Epithelial cell of esophagus (primary cell): ENCODE measurements at regions not wholly inside any gene's neighbourhood (a gene's known extent, or its start where the extent isn't known, plus 50 kb on each side); places are given as distances from the start of the nearest gene placed in this dataset.

Source experiments
- DNase-seq: peaks from one replicate; pipeline ENCODE4 v3.0.0; 2010; ENCODE audit warnings: low read depth
- H3K4me3 ChIP-seq: 2 replicates; pipeline ENCODE4 v1.5.1; 2011; ENCODE audit warnings: mild to moderate bottlenecking, low read length, control low read depth
- CTCF ChIP-seq: IDR thresholded peaks from 2 replicates; pipeline ENCODE4 v1.5.1; 2011; ENCODE audit warnings: low read depth, mild to moderate bottlenecking, low read length, control low read depth, inconsistent platforms; ENCODE audit not compliant: insufficient read depth; ENCODE audit errors: missing control alignments

DNA sequence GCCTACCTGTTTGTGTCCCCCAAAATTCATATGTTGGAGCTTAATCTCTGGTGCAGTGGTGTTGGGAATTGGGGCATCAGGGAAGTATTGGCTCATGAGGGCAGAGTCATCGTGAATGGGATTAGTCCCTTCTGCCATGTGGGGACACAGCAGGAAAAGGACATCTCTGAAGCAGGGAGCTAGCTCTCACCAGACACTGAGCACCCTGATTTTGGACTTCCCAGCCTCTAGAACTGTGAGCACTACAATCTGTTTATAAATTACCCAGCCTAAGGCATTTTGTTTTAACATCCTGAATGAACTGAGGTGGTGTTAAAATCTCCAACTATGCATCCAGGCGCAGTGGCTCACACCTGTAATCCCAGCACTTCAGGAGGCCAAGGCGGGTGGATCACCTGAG lies 206.0 kb downstream of the SEC14L1 start:
- no peak for DNase-seq
- H3K4me3 ChIP-seq: no peak overlapping the region
- TF ChIP-seq CTCF: no peak

DNA sequence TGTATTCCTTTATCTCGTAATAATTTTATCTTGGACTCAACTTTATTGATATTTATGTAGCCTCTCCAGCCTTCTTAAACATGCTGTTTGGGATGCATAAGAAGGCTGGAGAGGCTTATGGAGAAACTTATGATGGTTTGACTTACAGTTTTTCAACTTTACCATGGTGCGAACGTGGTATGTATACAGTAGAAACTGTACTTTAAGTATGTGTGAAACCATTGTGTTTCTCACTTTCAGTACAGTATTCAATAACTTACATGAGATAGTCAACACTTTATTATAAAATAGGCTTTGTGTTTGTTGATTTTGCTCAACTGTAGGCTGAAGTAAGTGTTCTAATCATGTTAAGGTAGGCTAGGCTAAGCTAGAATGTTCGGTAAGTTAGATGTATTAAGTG lies 206.8 kb downstream of the SEC14L1 start:
- no peak overlapping the region for H3K4me3 ChIP-seq
- no peak for DNase-seq
- TF ChIP-seq CTCF: no peak

GRCh38 chr17:77349976-77350830 lies 209.4 kb downstream of the SEC14L1 start:
- no peak overlapping the region for H3K4me3 ChIP-seq
- DNase-seq: no peak
- TF ChIP-seq CTCF: no peak

- TF ChIP-seq CTCF: no peak
- DNase-seq: no peak
- no peak overlapping the region for H3K4me3 ChIP-seq
Observed at GRCh38 chr17:77352441-77352840, 211.7 kb downstream of the SEC14L1 start.

DNA sequence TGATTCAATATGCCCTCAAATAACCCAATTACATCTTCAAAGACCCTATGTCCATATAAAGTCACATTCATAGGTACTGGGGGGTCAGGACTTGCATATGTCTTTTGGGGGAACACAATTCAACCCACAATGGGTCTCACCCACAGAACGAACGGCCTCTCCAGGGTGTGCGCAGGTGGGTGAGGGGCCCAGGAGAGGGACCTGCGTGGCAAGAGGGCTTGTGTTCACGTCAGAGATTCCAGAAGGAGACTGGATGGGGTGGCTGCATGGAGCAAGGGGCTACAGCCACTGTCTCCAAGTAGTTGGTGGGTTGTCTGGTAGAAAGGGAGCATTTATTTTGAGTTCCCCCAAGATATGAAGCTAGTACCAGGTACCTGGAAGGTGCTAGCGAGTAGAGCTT lies 212.2 kb downstream of the SEC14L1 start:
- TF ChIP-seq CTCF: no peak
- DNase-seq: no peak
- H3K4me3 ChIP-seq: no peak overlapping the region

DNA sequence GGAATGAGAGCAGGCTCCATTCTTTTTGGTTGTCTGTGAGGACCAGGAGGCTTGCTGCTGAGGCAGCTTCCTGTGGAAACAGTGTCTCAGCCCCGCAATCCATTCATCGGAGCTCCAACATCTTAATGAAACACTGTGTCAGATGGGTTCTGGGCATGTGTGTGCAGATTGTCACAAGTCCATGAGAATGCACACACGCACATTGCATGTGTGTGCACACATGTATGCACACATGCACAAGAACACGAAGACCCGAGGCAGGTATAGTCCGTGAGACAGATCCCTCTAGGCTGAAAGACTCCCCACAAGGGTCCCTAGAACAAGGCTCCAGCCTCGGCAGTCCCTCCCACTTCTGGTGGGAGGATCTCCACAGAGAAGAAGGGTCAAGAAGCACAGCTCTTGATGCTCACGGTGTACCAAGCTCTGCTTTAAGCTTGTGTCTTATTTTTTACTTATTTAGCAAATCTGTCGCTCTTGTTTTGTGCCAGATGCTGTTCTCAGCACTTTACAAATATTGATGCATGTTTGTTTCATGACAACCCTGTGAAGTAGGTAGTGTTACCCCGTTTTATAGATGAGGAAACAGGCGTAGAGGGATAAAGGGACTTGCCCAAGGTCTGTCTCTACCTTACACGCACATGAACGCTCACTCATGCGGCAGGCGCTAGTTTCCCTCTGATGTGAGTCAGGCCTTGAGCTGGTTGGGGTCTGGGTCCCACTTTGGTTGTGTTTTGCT lies 213.1 kb downstream of the SEC14L1 start:
- no peak overlapping the region for H3K4me3 ChIP-seq
- TF ChIP-seq CTCF: no peak
- DNase-seq: no peak
